SW 1271 (cell line): ENCODE measurements at regions not wholly inside any gene's neighbourhood (a gene's known extent, or its start where the extent isn't known, plus 50 kb on each side); places are given as distances from the start of the nearest gene placed in this dataset.

ENCODE experiments used
- DNase-seq, 2 experiments: peaks; one replicate each; lab custom pipeline; 2025; lab: John Stamatoyannopoulos, UW

DNA sequence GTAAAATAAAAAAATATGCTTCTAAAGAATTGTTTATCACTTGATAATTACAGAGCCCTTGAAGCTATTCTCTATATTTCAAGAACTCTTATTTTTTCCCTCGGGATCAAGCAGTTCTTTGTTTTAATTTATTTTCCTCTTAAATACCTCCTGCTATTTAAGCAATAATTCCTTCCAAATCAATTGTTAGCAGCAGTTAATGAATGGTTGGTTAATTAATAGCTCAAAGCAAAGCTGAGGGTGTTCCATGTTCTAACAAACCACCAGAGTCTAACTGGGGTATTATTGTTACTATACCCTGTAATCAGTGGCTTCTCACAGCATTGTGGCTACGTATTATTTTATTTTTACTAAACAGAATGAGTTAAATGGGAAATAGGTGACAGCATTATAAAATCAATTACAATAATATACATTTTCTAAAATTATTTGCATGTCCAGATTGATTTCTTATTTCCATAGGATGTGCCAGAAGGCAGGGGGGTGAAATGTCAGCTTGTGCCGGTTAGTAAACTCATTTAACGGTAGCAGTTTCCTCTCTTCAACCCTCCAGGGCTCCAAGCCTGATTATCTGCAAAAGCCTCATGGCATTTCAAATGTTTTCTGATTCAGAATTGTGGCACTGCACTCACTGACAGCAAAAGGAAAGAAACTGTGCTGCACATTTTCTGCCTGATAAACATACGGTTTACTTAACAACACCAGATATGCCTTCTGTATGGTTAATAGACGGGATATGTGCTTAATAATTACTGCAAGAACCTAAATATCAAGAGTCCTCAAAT lies 286.9 kb upstream of the EMCN start:
- DNase-seq: no peak

- DNase-seq: no peak
Measured at GRCh38 chr4:100803751-100804150, 285.9 kb upstream of the EMCN start.

DNA sequence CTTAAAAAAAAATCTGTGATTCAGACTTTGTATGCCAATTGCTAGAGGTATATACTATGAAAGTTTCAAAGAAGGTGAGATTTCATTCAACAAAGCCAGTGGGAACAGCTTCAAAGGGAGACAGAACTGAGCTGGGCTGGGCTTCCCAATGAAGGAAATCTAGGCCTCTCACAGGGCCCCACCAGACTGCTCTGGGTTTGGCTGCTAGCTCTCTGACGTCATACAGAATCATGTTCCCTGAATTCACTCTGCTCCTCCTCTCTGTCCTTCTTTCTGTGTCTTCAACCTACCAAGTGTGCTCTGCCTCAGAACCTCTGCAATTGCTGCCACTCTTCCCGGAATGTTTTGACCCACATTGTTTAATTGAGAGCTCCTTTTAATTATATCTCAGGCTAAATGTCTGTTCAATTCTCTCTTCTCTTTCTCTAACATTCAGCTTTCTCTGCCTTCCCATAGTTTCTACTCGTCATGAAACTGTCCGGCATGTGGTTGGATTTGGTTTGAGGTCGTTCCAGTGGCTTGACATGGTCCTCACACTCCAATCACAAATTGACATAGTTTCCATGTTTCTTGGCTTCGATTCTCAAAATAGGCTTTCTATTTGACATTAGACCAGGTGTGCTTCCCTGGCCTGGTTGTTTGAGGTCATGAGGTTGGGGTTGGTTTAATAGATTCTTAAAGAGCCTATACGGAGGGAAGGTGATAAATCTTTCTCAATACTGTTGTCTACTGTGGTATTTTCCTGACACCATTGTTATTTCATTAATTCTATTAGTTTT lies 282.1 kb upstream of the EMCN start:
- DNase-seq: no peak

DNA sequence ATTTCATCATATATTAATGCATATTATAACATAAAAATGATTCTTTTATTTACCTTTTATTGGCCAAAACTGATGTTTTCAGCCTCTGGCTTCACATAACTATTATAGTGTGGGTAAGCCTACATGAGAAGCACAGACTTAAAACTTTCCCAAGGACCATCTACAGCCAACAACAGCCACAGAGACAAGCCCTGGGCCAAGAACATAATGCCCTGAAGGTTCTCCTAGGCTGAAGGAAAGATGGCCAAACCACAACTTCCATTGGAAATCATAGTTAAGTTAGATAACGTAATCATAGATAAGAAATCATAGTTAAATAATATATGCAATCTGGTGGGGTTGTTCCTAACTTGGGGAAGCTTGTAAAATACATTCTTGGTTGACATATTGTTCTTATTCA lies 280.0 kb upstream of the EMCN start:
- no peak for DNase-seq

DNA sequence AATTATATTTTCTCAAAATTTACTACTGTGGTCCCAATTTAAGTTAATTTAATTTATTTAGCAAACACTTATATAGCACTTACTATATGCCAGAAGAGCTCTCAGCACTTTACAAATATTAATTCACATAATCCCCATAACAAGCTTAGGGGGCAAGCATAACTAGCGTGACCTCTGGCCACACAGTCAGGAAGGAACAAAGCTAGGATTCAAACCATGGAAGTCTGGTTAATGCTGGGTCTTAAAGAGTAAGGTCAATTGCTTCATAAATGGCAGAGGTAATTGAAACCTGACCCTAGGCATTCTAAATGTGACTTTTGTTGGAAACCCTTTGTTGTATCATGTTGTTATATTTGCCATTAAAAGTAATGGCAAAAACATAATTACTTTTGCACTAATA lies 279.5 kb upstream of the EMCN start:
- no peak for DNase-seq

- no peak for DNase-seq
Measured at GRCh38 chr4:100796332-100796731, 278.5 kb upstream of the EMCN start.

- DNase-seq: no peak
Measured at GRCh38 chr4:100795581-100795980, 277.8 kb upstream of the EMCN start.

DNA sequence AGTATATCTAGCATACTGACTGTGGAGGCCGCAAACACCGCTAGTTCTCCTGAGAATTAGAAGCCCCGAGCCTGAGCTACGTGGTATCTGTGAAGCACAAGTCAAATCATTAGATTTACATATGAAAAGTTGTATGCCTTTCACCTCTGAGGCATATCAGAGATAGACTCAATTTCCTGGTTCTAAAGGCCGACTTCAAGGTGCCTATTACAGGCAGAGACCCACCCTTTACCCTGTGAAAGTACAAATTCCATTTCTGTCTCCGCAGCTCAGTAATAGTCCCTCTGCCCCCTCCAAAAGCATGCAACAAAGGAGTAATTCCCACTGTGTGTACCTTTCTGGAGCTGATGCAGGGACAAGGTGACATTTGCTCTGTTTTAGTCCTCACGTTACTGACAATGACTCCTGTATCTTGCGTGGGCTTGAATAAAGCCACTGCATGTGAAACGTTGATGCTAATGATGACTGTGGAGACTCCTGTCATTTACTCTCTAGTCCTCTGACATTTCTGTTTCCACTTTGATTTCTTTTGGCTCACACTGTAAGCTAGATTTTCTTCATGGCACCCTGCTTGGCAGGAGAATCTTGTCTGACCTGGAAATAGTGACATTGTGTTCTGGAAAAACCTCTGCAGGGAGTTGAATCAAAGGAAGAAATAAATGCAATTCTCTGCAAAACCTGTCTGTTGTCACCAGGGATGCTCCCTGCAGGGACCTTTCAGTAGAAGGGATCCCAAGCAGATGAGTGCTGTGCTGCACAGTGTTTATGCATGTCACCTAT lies 273.2 kb upstream of the EMCN start:
- no peak for DNase-seq

- no peak for DNase-seq
Measured at GRCh38 chr4:100789991-100790390, 272.2 kb upstream of the EMCN start.

DNA sequence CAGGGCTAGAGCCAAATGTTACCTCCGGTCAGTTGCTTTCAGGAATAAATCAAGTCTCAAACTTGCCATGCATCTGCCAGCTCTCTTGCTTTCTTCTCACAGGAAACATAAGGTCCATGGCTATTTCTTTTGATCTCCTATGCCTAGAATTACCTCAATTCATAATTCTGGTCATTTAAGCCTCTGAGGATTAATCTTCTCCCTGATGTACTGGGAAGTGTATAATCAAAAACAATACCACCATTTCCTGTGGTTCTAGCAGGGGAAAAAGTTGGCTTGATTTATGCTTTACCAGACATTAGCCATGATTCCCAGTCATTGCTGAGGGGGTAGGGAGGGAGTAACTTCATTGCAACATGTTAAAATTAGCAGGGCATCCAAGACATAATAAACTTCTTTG lies 268.7 kb upstream of the EMCN start:
- no peak for DNase-seq

- no peak for DNase-seq
Measured at GRCh38 chr4:100782356-100782755, 264.5 kb upstream of the EMCN start.

DNA sequence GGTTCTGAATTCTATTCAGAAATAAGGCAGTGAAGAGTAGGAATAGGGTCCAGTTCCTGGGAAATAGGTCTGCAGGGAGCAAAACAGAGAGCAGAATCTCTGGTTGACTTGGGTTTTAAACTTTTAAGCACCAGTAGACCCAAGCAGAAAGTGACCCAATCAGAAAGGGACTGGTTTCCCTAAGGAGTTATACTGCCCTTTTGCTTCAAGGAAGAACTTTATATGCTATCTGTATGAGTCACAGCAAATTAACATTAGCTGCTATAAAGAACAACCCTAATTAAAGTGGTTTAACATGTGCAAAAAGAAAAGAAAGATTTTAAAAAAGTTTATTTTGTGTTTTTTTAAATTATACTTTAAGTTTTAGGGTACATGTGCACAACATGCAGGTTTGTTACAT lies 263.6 kb upstream of the EMCN start:
- no peak for DNase-seq

- DNase-seq: no peak
Measured at GRCh38 chr4:100780126-100780525, 262.3 kb upstream of the EMCN start.

DNA sequence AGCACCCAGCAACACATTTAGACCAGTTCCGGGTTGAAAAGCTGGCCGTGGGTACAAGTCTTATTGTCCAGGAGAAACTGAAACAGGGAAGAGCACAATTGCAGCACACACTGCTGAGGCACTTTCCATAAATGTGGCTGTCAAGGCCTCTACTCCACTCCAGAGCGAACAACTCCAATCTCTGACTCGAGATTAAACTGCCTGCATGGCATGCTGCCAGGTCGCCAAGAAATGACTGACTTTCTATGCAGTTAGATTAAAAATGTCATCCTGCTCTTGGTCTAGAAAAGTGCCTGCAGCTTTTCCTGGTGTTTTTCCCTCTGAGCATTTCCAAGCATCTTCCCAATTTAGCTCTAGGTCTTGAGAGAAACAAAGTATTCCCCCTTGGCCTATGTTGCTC lies 260.6 kb upstream of the EMCN start:
- DNase-seq: no peak

GRCh38 chr4:100762738-100763137 lies 244.9 kb upstream of the EMCN start:
- DNase-seq: no peak

- DNase-seq: no peak
Measured at GRCh38 chr4:100754751-100755150, 236.9 kb upstream of the EMCN start.

DNA sequence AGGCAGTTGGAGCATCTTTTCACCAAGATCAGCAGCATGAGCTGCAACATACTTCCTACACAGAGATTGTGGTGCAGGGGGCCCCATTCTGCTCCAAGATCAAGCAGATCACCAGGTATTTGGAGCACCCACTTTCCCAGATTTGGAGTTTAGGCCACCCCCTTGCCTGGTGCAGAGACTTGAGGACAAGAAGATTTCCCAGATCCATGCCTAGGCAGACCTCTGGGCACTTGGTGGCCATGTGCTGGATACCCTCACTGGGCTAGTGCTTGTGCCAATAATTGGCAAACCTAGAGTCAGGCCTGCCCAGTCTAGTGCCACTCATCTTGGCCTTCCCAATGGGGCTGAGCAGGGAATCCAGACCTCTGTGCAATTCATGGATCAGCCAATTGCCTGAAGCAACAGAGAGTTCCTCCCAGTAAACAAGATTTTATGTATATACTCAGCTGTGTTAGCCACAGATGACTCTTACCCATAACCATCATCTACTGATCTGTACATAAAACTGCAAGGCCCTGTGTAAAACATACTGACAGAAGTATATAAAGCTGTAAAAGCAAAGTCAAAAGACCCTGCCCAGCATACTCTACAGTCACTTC lies 228.4 kb upstream of the EMCN start:
- DNase-seq: no peak

DNA sequence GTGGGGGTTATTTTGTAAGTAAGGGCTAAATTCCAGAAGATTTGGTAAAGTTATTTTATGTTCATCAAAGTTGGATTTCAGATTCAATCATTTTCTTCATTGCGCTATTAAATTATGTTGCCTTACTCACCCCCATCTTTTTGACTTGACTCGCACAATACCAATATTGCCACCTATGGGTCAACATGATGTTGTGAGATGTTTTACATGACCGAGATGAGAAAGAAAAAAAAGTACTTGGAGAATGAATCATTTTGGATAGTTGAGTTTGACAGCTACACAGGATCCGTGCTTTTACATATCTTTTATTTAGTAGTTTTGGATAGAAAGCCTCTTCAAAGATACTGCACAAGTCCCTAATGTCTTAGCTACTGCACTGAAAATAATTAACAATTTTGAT lies 224.2 kb upstream of the EMCN start:
- DNase-seq: peak in 1 of 2 experiments; percentile 17

GRCh38 chr4:100739426-100739825 lies 221.6 kb upstream of the EMCN start:
- no peak for DNase-seq

DNA sequence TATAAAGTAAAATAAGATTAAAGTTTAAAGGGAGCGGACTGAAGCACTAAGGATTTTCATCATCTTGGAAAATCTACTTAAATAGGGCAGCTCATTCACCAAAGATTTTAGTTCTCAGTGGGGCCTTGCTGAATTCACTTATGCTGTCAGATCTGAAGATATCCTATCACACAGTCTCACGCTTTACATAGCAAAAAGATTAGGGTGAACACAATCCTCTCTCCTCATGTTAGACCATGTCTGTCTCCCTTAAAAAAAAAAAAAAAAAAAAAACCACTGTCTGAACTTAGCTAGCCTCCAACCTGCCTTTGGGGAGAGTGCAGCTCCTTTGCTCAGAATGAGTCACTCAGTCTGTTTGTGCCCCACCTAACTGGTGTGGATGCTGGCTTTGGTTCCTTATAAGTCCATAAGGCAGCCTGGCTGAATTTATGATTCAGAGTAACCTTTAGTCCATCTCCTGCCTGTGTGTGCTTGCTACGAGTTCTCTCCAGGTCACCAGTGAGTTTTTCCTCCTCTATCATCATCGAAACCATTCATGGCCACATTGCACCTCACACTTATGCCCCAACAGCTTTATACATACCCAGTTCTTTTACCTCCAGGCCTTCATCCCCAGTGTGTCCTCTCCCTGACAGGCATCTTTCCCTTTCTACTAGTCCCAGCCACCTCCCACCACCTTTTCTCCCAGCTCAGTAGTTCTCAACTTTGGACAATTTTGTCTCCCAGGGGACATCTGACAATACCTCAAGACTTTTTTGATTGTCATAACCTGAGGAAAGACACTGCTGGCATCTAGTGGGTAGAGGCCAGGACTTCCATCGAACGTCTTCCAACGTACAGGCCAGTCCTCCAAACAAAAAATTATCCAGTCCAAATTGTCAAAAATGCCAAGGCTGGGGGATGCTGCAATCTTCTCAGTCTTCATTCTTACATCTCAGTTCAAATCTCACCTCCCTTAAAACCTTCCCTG lies 220.7 kb upstream of the EMCN start:
- peak; percentile 7 to 39 for DNase-seq
